Nephron progenitor cell (in vitro differentiated cells): ENCODE measurements at regions not wholly inside any gene's neighbourhood (a gene's known extent, or its start where the extent isn't known, plus 50 kb on each side); places are given as distances from the start of the nearest gene placed in this dataset.

Experiments used
- DNase-seq: peaks from one replicate; pipeline ENCODE4 v3.0.0; 2021
- H3K27ac Mint-ChIP-seq: 2 replicates; pipeline ENCODE4 v1.8.0; 2021; ENCODE audit warnings: mild to moderate bottlenecking, moderate library complexity, mixed read lengths
- H3K27me3 Mint-ChIP-seq: 2 replicates; pipeline ENCODE4 v1.8.0; 2021; ENCODE audit warnings: mild to moderate bottlenecking, low read depth, mixed read lengths; ENCODE audit not compliant: poor library complexity
- H3K36me3 Mint-ChIP-seq: 2 replicates; pipeline ENCODE4 v1.8.0; 2021; ENCODE audit warnings: low read depth, mixed read lengths
- H3K4me1 Mint-ChIP-seq: 2 replicates; pipeline ENCODE4 v1.8.0; 2021; ENCODE audit warnings: mixed read lengths
- H3K4me3 Mint-ChIP-seq: 2 replicates; pipeline ENCODE4 v1.8.0; 2021; ENCODE audit warnings: mild to moderate bottlenecking, moderate library complexity, mixed read lengths
- H3K9me3 Mint-ChIP-seq: 2 replicates; pipeline ENCODE4 v1.8.0; 2021; ENCODE audit warnings: mild to moderate bottlenecking, moderate library complexity, mixed read lengths
- TF ChIP-seq, protein P1 (sequence below): fragments of 200-600 bp; sonication (generic); IDR thresholded peaks from 2 replicates; pipeline ENCODE4 v1.5.0; 2021; ENCODE audit warnings: antibody characterized with exemption

GRCh38 chr5:1667648-1668140, 131.9 kb downstream of the MRPL36 start:
- no peaks in the 10 kb centered on the region for H3K36me3 Mint-ChIP-seq
- no peak overlapping the region for H3K27ac Mint-ChIP-seq
- peaks cover 16% of the 10 kb centered on the region for H3K4me1 Mint-ChIP-seq
- peak overlapping the region; percentile 68 for H3K4me3 Mint-ChIP-seq
- TF ChIP-seq, protein P1, sequence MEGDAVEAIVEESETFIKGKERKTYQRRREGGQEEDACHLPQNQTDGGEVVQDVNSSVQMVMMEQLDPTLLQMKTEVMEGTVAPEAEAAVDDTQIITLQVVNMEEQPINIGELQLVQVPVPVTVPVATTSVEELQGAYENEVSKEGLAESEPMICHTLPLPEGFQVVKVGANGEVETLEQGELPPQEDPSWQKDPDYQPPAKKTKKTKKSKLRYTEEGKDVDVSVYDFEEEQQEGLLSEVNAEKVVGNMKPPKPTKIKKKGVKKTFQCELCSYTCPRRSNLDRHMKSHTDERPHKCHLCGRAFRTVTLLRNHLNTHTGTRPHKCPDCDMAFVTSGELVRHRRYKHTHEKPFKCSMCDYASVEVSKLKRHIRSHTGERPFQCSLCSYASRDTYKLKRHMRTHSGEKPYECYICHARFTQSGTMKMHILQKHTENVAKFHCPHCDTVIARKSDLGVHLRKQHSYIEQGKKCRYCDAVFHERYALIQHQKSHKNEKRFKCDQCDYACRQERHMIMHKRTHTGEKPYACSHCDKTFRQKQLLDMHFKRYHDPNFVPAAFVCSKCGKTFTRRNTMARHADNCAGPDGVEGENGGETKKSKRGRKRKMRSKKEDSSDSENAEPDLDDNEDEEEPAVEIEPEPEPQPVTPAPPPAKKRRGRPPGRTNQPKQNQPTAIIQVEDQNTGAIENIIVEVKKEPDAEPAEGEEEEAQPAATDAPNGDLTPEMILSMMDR: no peak
- peaks cover 7% of the 10 kb centered on the region for H3K9me3 Mint-ChIP-seq
- peaks cover 79% of the 10 kb centered on the region for H3K27me3 Mint-ChIP-seq
- peak; percentile 37 for DNase-seq

GRCh38 chr5:1666812-1667588, 132.6 kb downstream of the MRPL36 start:
- Mint-ChIP-seq H3K27ac (no peak overlapping the region), H3K27me3 (peaks cover 77% of the 10 kb centered on the region), H3K4me1 (peaks cover 18% of the 10 kb centered on the region), H3K9me3 (peaks cover 7% of the 10 kb centered on the region), H3K36me3 (no peaks in the 10 kb centered on the region), H3K4me3 (peak overlapping the region; percentile 57)
- DNase-seq: peak; percentile 93
- TF ChIP-seq, protein P1: peak; percentile 21

DNA sequence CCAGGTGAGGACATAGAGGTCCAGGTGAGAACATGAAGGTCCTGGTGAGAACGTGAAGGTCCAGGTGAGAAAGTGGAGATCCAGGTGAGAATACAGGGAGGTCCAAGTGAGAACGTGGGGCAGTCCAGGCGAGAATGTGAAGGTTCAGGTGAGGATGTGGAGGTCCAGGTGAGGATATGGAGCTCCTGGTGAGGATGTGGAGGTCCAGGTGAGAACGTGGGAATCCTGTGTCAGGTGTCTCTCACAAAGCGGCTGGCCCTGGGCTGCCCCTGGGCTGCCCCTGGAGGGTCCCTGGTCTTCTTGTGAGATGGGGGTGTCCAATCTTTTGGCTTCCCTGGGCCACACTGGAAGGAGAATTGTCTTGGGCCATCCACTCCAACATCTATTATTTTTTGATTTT, 133.4 kb downstream of the MRPL36 start:
- Mint-ChIP-seq H3K27me3 (peaks cover 74% of the 10 kb centered on the region), H3K27ac (peak overlapping the region; percentile 47), H3K9me3 (peaks cover 7% of the 10 kb centered on the region), H3K4me1 (peaks cover 18% of the 10 kb centered on the region), H3K36me3 (no peaks in the 10 kb centered on the region), H3K4me3 (peak overlapping the region; percentile 57)
- TF ChIP-seq, protein P1: no peak
- DNase-seq: no peak

DNA sequence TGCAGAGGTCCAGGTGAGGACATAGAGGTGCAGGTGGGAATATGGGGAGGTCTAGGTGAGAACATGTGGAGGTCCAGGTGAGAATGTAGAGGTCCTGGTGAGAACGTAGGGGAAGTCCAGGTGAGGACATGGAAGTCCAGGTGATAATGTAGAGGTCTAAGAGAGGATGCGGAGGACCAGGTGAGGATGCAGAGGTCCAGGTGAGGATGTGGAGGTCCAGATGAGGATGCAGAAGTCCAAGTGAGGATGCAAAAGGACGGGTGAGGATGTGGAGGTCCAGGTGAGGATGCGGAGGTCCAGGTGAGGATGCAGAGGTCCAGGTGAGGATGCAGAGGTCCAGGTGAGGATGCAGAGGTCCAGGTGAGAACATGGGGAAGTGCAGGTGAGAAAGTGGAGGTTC, 133.8 kb downstream of the MRPL36 start:
- no peaks in the 10 kb centered on the region for H3K36me3 Mint-ChIP-seq
- H3K4me3 Mint-ChIP-seq: peak overlapping the region; percentile 39
- peaks cover 70% of the 10 kb centered on the region for H3K27me3 Mint-ChIP-seq
- peaks cover 7% of the 10 kb centered on the region for H3K9me3 Mint-ChIP-seq
- peak overlapping the region; percentile 47 for H3K27ac Mint-ChIP-seq
- TF ChIP-seq, protein P1: no peak
- peaks cover 18% of the 10 kb centered on the region for H3K4me1 Mint-ChIP-seq
- no peak for DNase-seq

DNA sequence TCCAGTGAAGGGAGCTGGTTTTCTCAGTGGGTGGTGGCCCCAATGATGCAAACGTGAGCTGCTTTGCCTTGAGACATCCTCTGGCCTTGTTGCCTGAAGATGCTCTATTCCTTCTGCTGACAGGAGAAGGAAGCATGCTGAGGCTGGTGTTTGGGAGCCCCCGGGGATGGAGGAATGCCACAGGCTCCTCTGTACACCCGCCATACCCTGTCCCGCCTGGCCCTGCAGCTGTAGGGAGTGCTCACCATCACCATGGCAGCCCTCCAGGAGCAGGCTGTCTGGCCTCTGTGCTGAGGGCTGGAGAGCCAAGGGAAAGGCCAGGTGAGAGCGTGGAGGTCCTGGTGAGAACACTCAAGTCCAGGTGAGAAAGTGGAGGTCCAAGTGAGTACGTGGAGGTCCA, 134.4 kb downstream of the MRPL36 start:
- no peaks in the 10 kb centered on the region for H3K36me3 Mint-ChIP-seq
- DNase-seq: no peak
- H3K9me3 Mint-ChIP-seq: peaks cover 4% of the 10 kb centered on the region
- peaks cover 69% of the 10 kb centered on the region for H3K27me3 Mint-ChIP-seq
- H3K4me1 Mint-ChIP-seq: peaks cover 18% of the 10 kb centered on the region
- no peak overlapping the region for H3K27ac Mint-ChIP-seq
- no peak overlapping the region for H3K4me3 Mint-ChIP-seq
- TF ChIP-seq, protein P1: no peak

GRCh38 chr5:1663186-1663585, 136.5 kb downstream of the MRPL36 start:
- no peak for DNase-seq
- TF ChIP-seq, protein P1: no peak
- Mint-ChIP-seq H3K4me3 (no peak overlapping the region), H3K9me3 (no peaks in the 10 kb centered on the region), H3K4me1 (peaks cover 17% of the 10 kb centered on the region), H3K36me3 (no peaks in the 10 kb centered on the region), H3K27ac (peak overlapping the region; percentile 22), H3K27me3 (peaks cover 57% of the 10 kb centered on the region)
